ENCODE measurements at regions not wholly inside any gene's neighbourhood (a gene's known extent, or its start where the extent isn't known, plus 50 kb on each side); places are given as distances from the start of the nearest gene placed in this dataset.

DNA sequence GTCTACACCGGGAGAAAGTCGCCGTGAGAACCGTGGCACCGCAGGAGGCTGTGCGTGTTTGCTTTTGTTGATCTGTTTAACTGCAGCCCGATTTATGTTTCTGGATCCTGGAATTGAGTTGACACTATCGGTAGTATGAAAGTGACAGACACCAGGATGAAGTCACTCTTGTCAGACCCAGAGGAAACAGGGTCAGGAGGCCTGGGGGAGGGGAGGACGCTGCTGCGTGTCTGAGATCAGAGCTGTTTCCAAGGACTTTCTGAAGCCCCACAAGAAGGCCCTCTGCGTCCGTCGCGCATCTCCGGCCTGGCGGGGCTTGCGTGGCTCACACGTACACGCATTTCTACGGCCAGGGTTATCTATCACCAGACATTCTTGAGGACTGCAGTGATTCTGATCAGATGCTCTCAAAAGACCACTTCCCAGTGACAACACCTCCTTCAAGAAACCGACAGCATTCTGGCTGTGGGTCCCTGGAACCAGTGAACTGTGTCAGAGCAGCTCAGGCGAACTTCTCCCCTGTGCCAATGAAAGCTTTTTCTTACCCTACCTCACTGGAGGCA, 263.4 kb downstream of the ADGRD1 start:
- Histone ChIP-seq H3K27ac (no peak overlapping the region), H3K27me3 (no peaks in the 10 kb centered on the region), H3K4me1 (no peaks in the 10 kb centered on the region), H3K9me3 (no peaks in the 10 kb centered on the region), H3K4me3 (no peak overlapping the region), H3K36me3 (no peaks in the 10 kb centered on the region)
- ATAC-seq (no peak), DNase-seq (no peak)
- intact Hi-C loops (cut with DNase I; ENCODE audit: low total_unique reads), result no loop called here
- in situ Hi-C loops (cut with MboI; ENCODE audit: low sequenced_read_pairs in 4 of 4), result no loop called here
- TF ChIP-seq POLR2A (IDR thresholded peaks at IDR 0.05) (no peak), CTCF (IDR thresholded peaks at IDR 0.05 in 4 of 5, conservative IDR thresholded peaks at IDR 0.05 in 1 of 5) (no peak)

GRCh38 chr12:131218026-131218922, 264.6 kb downstream of the ADGRD1 start:
- intact Hi-C loops (cut with DNase I; ENCODE audit: low total_unique reads), result no loop called here
- Histone ChIP-seq H3K36me3 (no peaks in the 10 kb centered on the region), H3K4me3 (no peak overlapping the region), H3K27me3 (no peaks in the 10 kb centered on the region), H3K9me3 (no peaks in the 10 kb centered on the region), H3K4me1 (no peaks in the 10 kb centered on the region), H3K27ac (no peak overlapping the region)
- ATAC-seq (no peak), DNase-seq (no peak)
- in situ Hi-C loops (cut with MboI; ENCODE audit: low sequenced_read_pairs in 4 of 4), result no loop called here
- TF ChIP-seq POLR2A (IDR thresholded peaks at IDR 0.05) (no peak), CTCF (IDR thresholded peaks at IDR 0.05 in 4 of 5, conservative IDR thresholded peaks at IDR 0.05 in 1 of 5) (no peak)

- Histone ChIP-seq H3K4me3 (no peak overlapping the region), H3K9me3 (no peaks in the 10 kb centered on the region), H3K36me3 (no peaks in the 10 kb centered on the region), H3K4me1 (no peaks in the 10 kb centered on the region), H3K27me3 (no peaks in the 10 kb centered on the region), H3K27ac (no peak overlapping the region)
- in situ Hi-C loops (cut with MboI; ENCODE audit: low sequenced_read_pairs in 4 of 4) (no loop called here), intact Hi-C loops (cut with DNase I; ENCODE audit: low total_unique reads) (no loop called here)
- TF ChIP-seq CTCF (IDR thresholded peaks at IDR 0.05 in 4 of 5, conservative IDR thresholded peaks at IDR 0.05 in 1 of 5), result no peak
- DNase-seq (no peak), ATAC-seq (no peak)
These were observed 265.4 kb downstream of the ADGRD1 start for GRCh38 chr12:131218923-131219669.

GRCh38 chr12:131219670-131220330, 266.1 kb downstream of the ADGRD1 start:
- Histone ChIP-seq H3K9me3 (no peaks in the 10 kb centered on the region), H3K27ac (no peak overlapping the region), H3K4me3 (no peak overlapping the region), H3K27me3 (no peaks in the 10 kb centered on the region), H3K4me1 (no peaks in the 10 kb centered on the region), H3K36me3 (no peaks in the 10 kb centered on the region)
- DNase-seq, result no peak
- intact Hi-C loops (cut with DNase I; ENCODE audit: low total_unique reads) (no loop called here), in situ Hi-C loops (cut with MboI; ENCODE audit: low sequenced_read_pairs in 4 of 4) (no loop called here)
- TF ChIP-seq CTCF (IDR thresholded peaks at IDR 0.05 in 4 of 5, conservative IDR thresholded peaks at IDR 0.05 in 1 of 5) (no peak), POLR2A (IDR thresholded peaks at IDR 0.05) (no peak)
- no peak for ATAC-seq

Measured in gastrocnemius medialis (tissue), 4 donors.